Trophoblast cell (in vitro differentiated cells and primary cell): ENCODE measurements at regions not wholly inside any gene's neighbourhood (a gene's known extent, or its start where the extent isn't known, plus 50 kb on each side); places are given as distances from the start of the nearest gene placed in this dataset.

Experiments used
- DNase-seq, 2 donors: peaks; one replicate each; pipeline ENCODE4 v3.0.0-alpha.2; 2016
- H2AFZ ChIP-seq: 2 replicates; pipeline ENCODE4 v1.6.1; 2013; ENCODE audit warnings: low read length, moderate library complexity, mild to moderate bottlenecking; ENCODE audit not compliant: insufficient read depth, poor library complexity
- H2AK5ac ChIP-seq: 2 replicates; pipeline ENCODE4 v1.6.1; 2013; ENCODE audit warnings: mild to moderate bottlenecking, low read length
- H2BK120ac ChIP-seq: 2 replicates; pipeline ENCODE4 v1.6.1; 2013; ENCODE audit warnings: low read length, mild to moderate bottlenecking, moderate library complexity; ENCODE audit not compliant: insufficient read depth, poor library complexity
- H2BK12ac ChIP-seq: 2 replicates; pipeline ENCODE4 v1.6.1; 2013; ENCODE audit warnings: mild to moderate bottlenecking, low read length, moderate library complexity
- H2BK5ac ChIP-seq: 2 replicates; pipeline ENCODE4 v1.6.1; 2013; ENCODE audit warnings: low read length, low read depth, moderate library complexity, mild to moderate bottlenecking; ENCODE audit not compliant: poor library complexity
- H3K14ac ChIP-seq: 2 replicates; pipeline ENCODE4 v1.6.1; 2013; ENCODE audit warnings: mild to moderate bottlenecking, low read length
- H3K18ac ChIP-seq: 2 replicates; pipeline ENCODE4 v1.6.1; 2013; ENCODE audit warnings: mild to moderate bottlenecking, low read length
- H3K23ac ChIP-seq: 2 replicates; pipeline ENCODE4 v1.6.1; 2013; ENCODE audit warnings: low read length
- H3K27ac ChIP-seq: 2 replicates; pipeline ENCODE4 v1.5.1; 2013; ENCODE audit warnings: low read depth, mild to moderate bottlenecking, inconsistent platforms, low read length, moderate library complexity
- H3K27me3 ChIP-seq: 2 replicates; pipeline ENCODE4 v1.6.1; 2013; ENCODE audit warnings: inconsistent platforms, mild to moderate bottlenecking, low read length, moderate library complexity; ENCODE audit not compliant: insufficient read depth
- H3K36me3 ChIP-seq, 2 experiments: 1 replicate in 1 of 2; 2 replicates in 1 of 2; pipeline ENCODE4 v1.6.1; 2013; ENCODE audit warnings: low read length in 2 of 2, mild to moderate bottlenecking in 2 of 2, moderate library complexity in 1 of 2; ENCODE audit not compliant: insufficient read depth in 2 of 2, control insufficient read depth in 1 of 2
- H3K4ac ChIP-seq: 2 replicates; pipeline ENCODE4 v1.6.1; 2013; ENCODE audit warnings: low read depth, mild to moderate bottlenecking, low read length, moderate library complexity
- H3K4me1 ChIP-seq, 2 experiments: 1 replicate in 1 of 2; 2 replicates in 1 of 2; pipeline ENCODE4 v1.6.1; 2013; ENCODE audit warnings: low read length in 2 of 2, mild to moderate bottlenecking in 2 of 2, moderate library complexity in 1 of 2; ENCODE audit not compliant: insufficient read depth in 2 of 2, control insufficient read depth in 1 of 2
- H3K4me2 ChIP-seq: 2 replicates; pipeline ENCODE4 v1.6.1; 2013; ENCODE audit warnings: inconsistent platforms, mild to moderate bottlenecking, low read length, moderate library complexity
- H3K4me3 ChIP-seq: 2 replicates; pipeline ENCODE4 v1.5.1; 2013; ENCODE audit warnings: mild to moderate bottlenecking, low read depth, low read length, inconsistent platforms
- H3K79me1 ChIP-seq: one replicate; pipeline ENCODE4 v1.6.1; 2013; ENCODE audit warnings: low read length
- H3K79me2 ChIP-seq: 2 replicates; pipeline ENCODE4 v1.6.1; 2013; ENCODE audit warnings: low read length, mild to moderate bottlenecking; ENCODE audit not compliant: control insufficient read depth, insufficient read depth, poor library complexity
- H3K9ac ChIP-seq: 2 replicates; pipeline ENCODE4 v1.6.1; 2013; ENCODE audit warnings: mild to moderate bottlenecking, low read length
- H3K9me3 ChIP-seq: 2 replicates; pipeline ENCODE4 v1.6.1; 2013; ENCODE audit warnings: low read depth, mild to moderate bottlenecking, control low read depth, inconsistent platforms, low read length; ENCODE audit not compliant: insufficient read depth
- H4K12ac ChIP-seq: 2 replicates; pipeline ENCODE4 v1.6.1; 2013; ENCODE audit warnings: low read depth, mild to moderate bottlenecking, low read length, moderate library complexity
- H4K8ac ChIP-seq: 2 replicates; pipeline ENCODE4 v1.6.1; 2013; ENCODE audit warnings: low read depth, mild to moderate bottlenecking, low read length, moderate library complexity
- H4K91ac ChIP-seq: one replicate; pipeline ENCODE4 v1.6.1; 2013; ENCODE audit warnings: low read depth, mild to moderate bottlenecking, low read length, moderate library complexity
- WGBS: extraction: QIAGEN DNeasy Blood & Tissue Kit; methylation state at CpG from one replicate; pipeline ENCODE4 v1.1.7; 2013; ENCODE audit warnings: missing lambda C conversion rate; ENCODE audit not compliant: insufficient read length, insufficient coverage; ENCODE audit errors: extremely low coverage; 5-methylcytosine and 5-hydroxymethylcytosine counted together

- no peak overlapping the region for H2BK5ac ChIP-seq
- H3K27ac ChIP-seq: no peak overlapping the region
- H3K79me1 ChIP-seq: no peaks in the 10 kb centered on the region
- H3K4me3 ChIP-seq: no peak overlapping the region
- no peaks in the 10 kb centered on the region for H3K27me3 ChIP-seq
- no peak overlapping the region for H2BK12ac ChIP-seq
- no peak for DNase-seq
- H3K18ac ChIP-seq: no peak overlapping the region
- H2AFZ ChIP-seq: no peak overlapping the region
- no peak overlapping the region for H4K8ac ChIP-seq
- no peak overlapping the region for H3K14ac ChIP-seq
- H4K12ac ChIP-seq: no peak overlapping the region
- H4K91ac ChIP-seq: no peak overlapping the region
- H2BK120ac ChIP-seq: no peak overlapping the region
- peaks cover 2% of the 10 kb centered on the region for H3K9me3 ChIP-seq
- H3K9ac ChIP-seq: no peak overlapping the region
- H3K4ac ChIP-seq: no peak overlapping the region
- H3K23ac ChIP-seq: no peak overlapping the region
- no peaks in the 10 kb centered on the region for H3K36me3 ChIP-seq
- H3K79me2 ChIP-seq: no peaks in the 10 kb centered on the region
- no peak overlapping the region for H3K4me2 ChIP-seq
- no CpG with 5 or more reads among the region's 8 CpGs for WGBS
- H3K4me1 ChIP-seq: no peaks in the 10 kb centered on the region
- no peak overlapping the region for H2AK5ac ChIP-seq
Measured at GRCh38 chr18:78678318-78678695, 301.3 kb upstream of the SALL3 start.

GRCh38 chr18:78679031-78679430, 300.6 kb upstream of the SALL3 start:
- H2BK120ac ChIP-seq: no peak overlapping the region
- no peak overlapping the region for H3K4me2 ChIP-seq
- H3K18ac ChIP-seq: no peak overlapping the region
- no peak overlapping the region for H2BK5ac ChIP-seq
- H3K4ac ChIP-seq: no peak overlapping the region
- H2AK5ac ChIP-seq: no peak overlapping the region
- WGBS: no CpG with 5 or more reads among the region's 9 CpGs
- no peaks in the 10 kb centered on the region for H3K36me3 ChIP-seq
- H3K79me1 ChIP-seq: no peaks in the 10 kb centered on the region
- H3K79me2 ChIP-seq: no peaks in the 10 kb centered on the region
- no peak overlapping the region for H3K9ac ChIP-seq
- H3K23ac ChIP-seq: no peak overlapping the region
- peaks cover 2% of the 10 kb centered on the region for H3K9me3 ChIP-seq
- H4K8ac ChIP-seq: no peak overlapping the region
- no peak overlapping the region for H3K4me3 ChIP-seq
- H4K91ac ChIP-seq: no peak overlapping the region
- H3K4me1 ChIP-seq: no peaks in the 10 kb centered on the region
- H3K14ac ChIP-seq: no peak overlapping the region
- H4K12ac ChIP-seq: no peak overlapping the region
- H2BK12ac ChIP-seq: no peak overlapping the region
- H2AFZ ChIP-seq: no peak overlapping the region
- H3K27me3 ChIP-seq: no peaks in the 10 kb centered on the region
- DNase-seq: no peak
- no peak overlapping the region for H3K27ac ChIP-seq

DNA sequence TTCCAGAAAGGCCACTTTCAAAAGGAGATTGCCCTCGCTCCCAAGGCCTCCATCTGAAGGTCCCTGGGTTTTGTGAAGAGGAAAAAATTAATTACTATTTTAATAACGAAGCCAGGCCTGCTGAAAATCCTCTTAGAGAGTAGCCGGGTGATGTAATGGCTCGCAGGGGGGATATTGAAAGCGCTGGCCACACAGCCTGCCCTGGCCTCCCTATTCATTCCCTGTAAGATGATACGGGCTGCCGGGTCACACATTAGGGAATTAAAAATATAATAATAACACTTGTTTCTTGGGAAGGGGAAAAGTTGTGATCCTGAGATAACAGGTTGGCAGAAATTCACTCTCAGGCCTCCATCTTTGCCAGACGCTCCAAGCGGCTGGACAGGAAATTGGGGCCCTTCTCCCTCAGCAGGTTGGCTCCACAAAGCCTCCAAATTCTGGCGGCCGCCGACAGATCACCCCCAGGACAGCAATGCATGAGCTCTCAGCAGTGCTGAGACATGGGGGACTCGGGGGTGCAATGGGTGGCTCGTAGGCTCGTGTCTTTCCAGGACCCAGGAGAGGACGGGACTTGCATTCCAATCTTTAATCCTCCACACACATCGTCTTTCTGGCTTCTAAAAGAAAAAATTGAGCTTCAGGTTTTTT, 299.9 kb upstream of the SALL3 start:
- no peak overlapping the region for H4K12ac ChIP-seq
- no CpG with 5 or more reads among the region's 17 CpGs for WGBS

DNA sequence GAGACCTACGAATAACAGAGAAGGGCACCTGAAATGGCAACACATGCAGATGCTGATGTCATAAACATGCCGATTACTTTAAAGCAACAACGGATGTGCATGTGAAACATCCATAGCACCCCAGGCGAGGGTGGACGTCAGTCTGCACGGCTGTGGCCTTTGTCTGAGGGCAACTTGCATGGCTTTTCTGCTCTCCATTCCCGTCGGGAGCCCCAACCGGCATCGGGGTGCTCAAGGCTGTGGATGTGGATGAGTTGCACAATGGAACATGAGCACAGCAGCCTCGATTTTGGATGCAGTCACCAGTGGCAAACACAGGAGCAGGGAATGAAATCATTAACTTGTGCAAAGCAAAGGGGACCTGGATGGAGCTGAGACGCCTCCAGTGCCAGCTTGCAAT, 298.2 kb upstream of the SALL3 start:
- Histone ChIP-seq H3K4ac (no peak overlapping the region), H4K8ac (no peak overlapping the region), H3K79me2 (no peaks in the 10 kb centered on the region), H3K14ac (no peak overlapping the region), H3K4me1 (no peaks in the 10 kb centered on the region), H2BK12ac (no peak overlapping the region), H4K12ac (no peak overlapping the region), H3K27me3 (no peaks in the 10 kb centered on the region), H3K23ac (no peak overlapping the region), H3K4me3 (no peak overlapping the region), H3K27ac (no peak overlapping the region), H3K9ac (no peak overlapping the region), H2AFZ (no peak overlapping the region), H3K18ac (no peak overlapping the region), H3K36me3 (no peaks in the 10 kb centered on the region), H3K4me2 (no peak overlapping the region), H2BK5ac (no peak overlapping the region), H2BK120ac (no peak overlapping the region), H3K79me1 (no peaks in the 10 kb centered on the region), H2AK5ac (no peak overlapping the region), H3K9me3 (peaks cover 2% of the 10 kb centered on the region), H4K91ac (no peak overlapping the region)
- no CpG with 5 or more reads among the region's 12 CpGs for WGBS
- no peak for DNase-seq

More for the DNA sequence above, 299.9 kb upstream of the SALL3 start:
- Histone ChIP-seq H4K8ac (no peak overlapping the region), H3K9ac (no peak overlapping the region), H2BK12ac (no peak overlapping the region), H3K79me1 (no peaks in the 10 kb centered on the region), H3K4me3 (no peak overlapping the region), H3K27ac (no peak overlapping the region), H2AK5ac (no peak overlapping the region), H3K79me2 (no peaks in the 10 kb centered on the region), H3K4me2 (no peak overlapping the region), H3K9me3 (peaks cover 2% of the 10 kb centered on the region), H2BK120ac (no peak overlapping the region), H2AFZ (no peak overlapping the region), H3K18ac (no peak overlapping the region), H3K4me1 (no peaks in the 10 kb centered on the region), H3K27me3 (no peaks in the 10 kb centered on the region), H2BK5ac (no peak overlapping the region), H3K36me3 (no peaks in the 10 kb centered on the region), H3K4ac (no peak overlapping the region), H4K91ac (no peak overlapping the region), H3K23ac (no peak overlapping the region), H3K14ac (no peak overlapping the region)
- no peak for DNase-seq
